ENCODE measurements at regions not wholly inside any gene's neighbourhood (a gene's known extent, or its start where the extent isn't known, plus 50 kb on each side); places are given as distances from the start of the nearest gene placed in this dataset.

GRCh38 chr9:115598751-115599150, 480.8 kb upstream of the TNC start:
- in situ Hi-C loops (cut with MboI; ENCODE audit: low sequenced_read_pairs): loop anchor here (25.0 kb wide), 1 partner anchor 989 kb away; no protein-coding TSS in a partner anchor

GRCh38 chr9:115599898-115600297, 481.9 kb upstream of the TNC start:
- in situ Hi-C loops (cut with MboI; ENCODE audit: low sequenced_read_pairs): loop anchor here (25.0 kb wide), 1 partner anchor 987 kb away; no protein-coding TSS in a partner anchor

DNA sequence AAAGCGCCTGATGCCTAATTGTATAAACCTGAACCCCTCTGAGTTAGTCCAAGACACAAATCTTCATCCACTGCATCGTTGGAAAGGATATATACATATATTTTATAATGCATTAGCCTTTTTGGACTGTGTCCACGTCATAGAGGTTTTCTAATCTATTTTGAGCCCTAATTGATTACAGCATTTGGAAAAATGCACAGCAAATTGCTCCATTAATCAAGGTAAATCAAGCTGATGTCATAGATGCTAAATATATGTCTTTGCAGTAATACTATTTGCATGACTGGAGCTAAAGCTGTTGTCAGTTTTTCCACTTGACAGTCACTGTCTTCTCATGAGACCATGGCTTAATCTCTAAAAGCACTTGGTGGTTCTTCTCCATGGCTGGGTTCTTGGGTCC, 483.5 kb upstream of the TNC start:
- in situ Hi-C loops (cut with MboI; ENCODE audit: low sequenced_read_pairs): no loop called here

GRCh38 chr9:115604831-115605483, 487.0 kb upstream of the TNC start:
- in situ Hi-C loops (cut with MboI; ENCODE audit: low sequenced_read_pairs): no loop called here

DNA sequence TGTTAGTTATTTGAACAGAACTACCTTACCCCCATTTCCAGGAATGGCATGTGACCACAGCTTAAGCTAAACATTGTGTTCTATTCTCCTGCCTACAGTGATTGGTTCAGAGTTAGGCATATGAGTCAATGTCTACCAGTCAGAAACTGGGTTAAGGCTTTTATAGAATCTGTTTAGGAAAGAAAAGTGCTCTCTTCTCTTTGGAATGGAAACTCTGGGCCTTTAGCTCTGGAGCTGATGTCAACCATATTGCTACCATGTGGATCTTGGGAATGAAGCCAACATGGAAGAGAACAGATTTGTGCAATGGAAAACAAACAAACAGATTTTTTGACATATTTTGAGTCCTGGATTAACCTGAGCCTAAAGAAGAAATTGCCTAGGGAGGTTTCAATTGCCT, 488.9 kb upstream of the TNC start:
- in situ Hi-C loops (cut with MboI; ENCODE audit: low sequenced_read_pairs): no loop called here

- in situ Hi-C loops (cut with MboI; ENCODE audit: low sequenced_read_pairs): no loop called here
These were observed 496.5 kb upstream of the TNC start for GRCh38 chr9:115614326-115614999.

- in situ Hi-C loops (cut with MboI; ENCODE audit: low sequenced_read_pairs): no loop called here
These were observed 497.0 kb upstream of the TNC start for GRCh38 chr9:115615000-115615401.

- in situ Hi-C loops (cut with MboI; ENCODE audit: low sequenced_read_pairs): no loop called here
These were observed 498.1 kb upstream of the TNC start for GRCh38 chr9:115615821-115616665.

GRCh38 chr9:115616666-115617239, 498.8 kb upstream of the TNC start:
- in situ Hi-C loops (cut with MboI; ENCODE audit: low sequenced_read_pairs): no loop called here

- in situ Hi-C loops (cut with MboI; ENCODE audit: low sequenced_read_pairs): no loop called here
These were observed 507.3 kb upstream of the TNC start for GRCh38 chr9:115625251-115625650.

DNA sequence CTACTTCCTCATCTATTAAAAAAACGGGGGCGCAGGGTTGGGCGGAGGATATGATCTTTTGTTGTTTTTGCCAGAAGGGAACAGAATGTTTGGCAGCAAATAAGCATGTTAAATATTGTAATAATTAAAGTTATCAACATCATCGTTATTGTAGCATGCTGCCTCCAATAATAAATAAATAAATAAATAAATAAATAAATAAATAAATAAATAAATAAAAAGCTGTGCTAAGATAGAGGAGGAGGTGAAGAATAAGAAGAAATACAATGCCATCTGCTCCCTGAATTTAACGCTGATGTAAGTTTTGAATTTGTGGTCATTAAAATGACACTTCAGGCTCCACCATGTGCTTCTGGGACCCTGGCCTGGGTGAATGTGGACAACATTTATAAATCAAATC, 508.0 kb upstream of the TNC start:
- in situ Hi-C loops (cut with MboI; ENCODE audit: low sequenced_read_pairs): no loop called here

DNA sequence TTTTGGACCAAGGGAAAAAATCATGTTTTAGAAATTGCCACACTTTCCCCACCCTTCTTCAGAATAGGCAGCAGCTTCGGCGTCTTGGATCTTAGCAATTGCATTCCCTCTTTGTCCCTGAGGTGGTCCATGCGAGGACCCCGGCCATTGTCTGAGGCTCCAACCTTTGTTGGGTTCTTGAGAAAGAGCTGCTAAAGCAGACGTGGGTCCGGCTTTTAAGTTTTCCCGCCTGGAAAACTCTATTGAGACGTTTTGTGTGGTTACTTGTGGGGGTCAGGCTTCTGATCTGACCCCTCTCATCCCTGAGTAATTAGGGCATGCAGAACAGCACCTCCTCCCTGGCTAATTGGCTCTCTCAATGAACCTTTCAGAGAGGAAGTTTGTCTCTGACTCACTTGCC, 509.6 kb upstream of the TNC start:
- in situ Hi-C loops (cut with MboI; ENCODE audit: low sequenced_read_pairs): no loop called here

DNA sequence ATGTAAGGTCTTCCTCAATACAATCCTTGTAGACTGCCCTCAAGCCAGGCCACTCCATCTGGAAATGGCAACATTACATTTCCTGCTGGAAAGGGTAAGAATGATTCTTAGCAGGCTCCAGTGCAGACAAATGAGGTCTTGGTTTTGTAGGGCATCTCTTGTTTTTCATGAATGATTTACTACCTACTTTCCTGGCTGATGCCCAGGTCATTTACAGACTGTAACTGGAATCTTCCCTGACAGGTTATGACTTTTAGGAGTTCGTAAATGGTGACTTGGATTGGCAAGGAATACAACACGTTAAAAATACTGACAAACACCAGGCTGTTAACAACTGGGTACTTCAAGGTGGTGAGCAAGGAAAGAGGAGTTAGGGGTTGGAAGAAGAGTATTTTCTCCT, 510.5 kb upstream of the TNC start:
- in situ Hi-C loops (cut with MboI; ENCODE audit: low sequenced_read_pairs): no loop called here

DNA sequence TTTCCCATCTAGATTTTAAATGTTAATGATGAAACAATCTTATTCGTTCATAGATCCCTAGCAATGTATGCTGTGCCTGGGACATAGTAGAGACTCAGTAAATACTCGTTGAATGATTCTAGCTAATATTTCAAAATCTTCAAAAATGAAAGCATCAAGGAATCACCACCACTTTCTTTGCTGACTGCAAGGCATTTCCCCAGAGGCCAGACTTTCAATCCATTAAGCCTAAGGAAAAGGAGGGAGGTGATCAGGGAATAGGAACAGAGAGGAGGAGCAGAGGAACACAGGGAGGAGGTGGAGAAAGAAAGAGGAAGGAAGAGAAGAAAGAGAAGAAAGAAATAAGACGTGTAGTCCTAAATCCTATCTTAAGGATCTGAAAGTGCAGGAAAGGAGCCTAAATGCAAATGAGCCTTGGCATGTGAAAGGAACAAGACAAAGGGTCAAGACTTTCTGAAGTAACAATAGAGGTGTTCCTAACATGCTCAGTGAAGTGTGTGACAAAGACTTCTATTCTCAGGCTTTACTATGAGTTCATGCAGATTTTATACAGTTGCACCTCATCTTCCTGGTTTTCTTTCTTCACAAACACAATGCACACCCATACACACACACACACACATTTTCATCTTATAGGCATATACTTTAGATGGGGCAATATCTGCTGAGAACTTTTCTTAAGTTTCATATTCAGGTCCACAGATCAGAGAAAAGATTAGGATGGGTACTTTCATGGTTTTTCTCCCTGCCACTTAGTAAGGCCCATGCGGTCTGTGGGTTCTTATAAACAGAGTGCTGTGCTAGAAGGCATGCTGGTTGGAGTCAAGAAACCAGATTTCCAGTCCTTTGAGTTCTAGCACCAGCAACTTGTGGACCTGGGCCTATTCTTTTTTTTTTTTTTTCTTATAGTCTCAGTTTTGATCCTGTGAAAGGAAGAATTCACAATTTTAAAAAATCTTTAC, 512.2 kb upstream of the TNC start:
- in situ Hi-C loops (cut with MboI; ENCODE audit: low sequenced_read_pairs): no loop called here

DNA sequence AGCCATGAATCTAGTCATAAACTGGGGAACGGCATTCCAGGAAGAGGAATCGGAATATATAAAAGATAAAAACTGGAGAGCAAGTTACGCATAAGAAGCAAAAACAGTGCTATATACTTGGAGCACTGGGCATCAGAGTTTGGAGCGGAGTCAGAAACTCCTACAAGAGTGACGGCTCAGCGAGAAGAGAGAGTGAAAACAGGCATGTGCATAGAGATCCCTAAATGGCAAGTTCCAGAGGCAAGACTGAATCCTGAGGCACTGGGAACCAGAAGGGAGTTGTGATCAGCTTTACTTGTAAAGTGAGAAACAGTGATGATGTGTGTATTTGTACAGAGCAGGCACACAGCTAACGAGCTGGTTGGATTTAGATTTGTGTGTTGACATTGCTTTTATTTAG, 514.4 kb upstream of the TNC start:
- in situ Hi-C loops (cut with MboI; ENCODE audit: low sequenced_read_pairs): no loop called here

GRCh38 chr9:115633104-115633503, 515.1 kb upstream of the TNC start:
- in situ Hi-C loops (cut with MboI; ENCODE audit: low sequenced_read_pairs): no loop called here

DNA sequence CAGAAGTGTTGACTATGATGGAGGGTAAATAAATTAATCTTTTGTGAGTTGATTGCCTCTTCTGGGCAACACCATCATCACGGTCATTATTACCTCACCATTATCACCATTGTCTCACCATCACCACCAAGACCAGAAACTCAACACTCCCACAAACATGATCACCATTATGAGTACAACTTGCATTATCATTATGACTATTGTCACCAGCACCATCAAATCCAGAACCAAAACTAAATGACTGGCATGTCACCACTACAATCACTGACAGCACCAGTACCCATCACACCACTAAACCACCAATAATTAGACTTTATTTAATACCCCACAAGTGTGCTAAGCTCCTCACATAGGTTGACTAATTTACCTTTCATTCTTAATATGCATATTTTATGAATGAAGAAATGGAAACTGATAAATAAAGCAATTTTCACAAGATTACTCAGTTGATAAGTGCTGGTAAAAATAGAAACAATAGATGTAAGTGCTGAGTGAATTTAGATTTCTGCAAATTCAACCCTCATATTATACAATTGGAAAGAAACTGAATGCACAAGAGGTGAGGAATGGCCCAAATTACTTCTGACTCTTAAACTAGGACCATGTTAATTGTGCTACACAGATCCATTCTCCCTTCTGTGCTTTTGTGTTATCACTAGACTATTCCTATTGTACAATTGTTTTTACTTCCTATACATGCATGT, 517.8 kb upstream of the PAPPA start:
- in situ Hi-C loops (cut with MboI; ENCODE audit: low sequenced_read_pairs): no loop called here

- in situ Hi-C loops (cut with MboI; ENCODE audit: low sequenced_read_pairs): no loop called here
These were observed 517.0 kb upstream of the PAPPA start for GRCh38 chr9:115636596-115636995.

- in situ Hi-C loops (cut with MboI; ENCODE audit: low sequenced_read_pairs): no loop called here
These were observed 515.9 kb upstream of the PAPPA start for GRCh38 chr9:115637661-115638060.

DNA sequence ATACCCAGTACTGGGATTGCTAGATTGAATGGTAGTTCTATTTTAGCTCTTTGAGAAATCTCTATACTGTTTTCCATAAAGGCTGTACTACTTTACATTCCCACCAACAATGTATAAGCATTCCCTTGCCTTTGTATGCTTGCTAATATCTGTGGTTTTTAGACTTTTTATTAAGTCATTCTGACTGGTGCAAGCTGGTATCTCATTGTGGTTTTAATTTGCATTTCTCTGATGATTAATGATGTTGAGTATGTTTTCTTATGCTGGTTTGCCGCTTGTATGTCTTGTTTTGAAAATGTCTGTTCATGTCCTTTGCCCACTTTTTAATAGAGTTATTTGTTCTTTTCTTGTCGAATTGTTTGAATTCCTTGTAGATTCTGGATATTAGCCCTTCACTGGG, 512.7 kb upstream of the PAPPA start:
- in situ Hi-C loops (cut with MboI; ENCODE audit: low sequenced_read_pairs): no loop called here
